ENCODE measurements at regions not wholly inside any gene's neighbourhood (a gene's known extent, or its start where the extent isn't known, plus 50 kb on each side); places are given as distances from the start of the nearest gene placed in this dataset.

- no peak for TF ChIP-seq TAF1 (IDR thresholded peaks at IDR 0.05; ENCODE audit: low read depth)
- TF ChIP-seq CREB1 (IDR thresholded peaks at IDR 0.05; ENCODE audit: low read depth) = no peak
These were observed 460.0 kb downstream of the NTRK2 start for GRCh38 chr9:85129514-85129913.

- TF ChIP-seq YY1 (IDR thresholded peaks at IDR 0.05; ENCODE audit: low read depth) (no peak), USF1 (IDR thresholded peaks at IDR 0.05) (no peak), NFIC (IDR thresholded peaks at IDR 0.05) (no peak), TAF1 (IDR thresholded peaks at IDR 0.05; ENCODE audit: low read depth) (no peak), ZBTB7A (IDR thresholded peaks at IDR 0.05; ENCODE audit: low read depth) (no peak), FOXM1 (IDR thresholded peaks at IDR 0.05; ENCODE audit: borderline replicate concordance, low read depth) (no peak), CREB1 (IDR thresholded peaks at IDR 0.05; ENCODE audit: low read depth) (no peak), EP300 (IDR thresholded peaks at IDR 0.05; ENCODE audit: borderline replicate concordance) (no peak), EGR1 (IDR thresholded peaks at IDR 0.05) (no peak), CEBPB (IDR thresholded peaks at IDR 0.05) (no peak), TEAD4 (IDR thresholded peaks at IDR 0.05) (no peak), RAD21 (IDR thresholded peaks at IDR 0.05; ENCODE audit: low read depth) (no peak)
- TF ChIP-seq, protein P1, sequence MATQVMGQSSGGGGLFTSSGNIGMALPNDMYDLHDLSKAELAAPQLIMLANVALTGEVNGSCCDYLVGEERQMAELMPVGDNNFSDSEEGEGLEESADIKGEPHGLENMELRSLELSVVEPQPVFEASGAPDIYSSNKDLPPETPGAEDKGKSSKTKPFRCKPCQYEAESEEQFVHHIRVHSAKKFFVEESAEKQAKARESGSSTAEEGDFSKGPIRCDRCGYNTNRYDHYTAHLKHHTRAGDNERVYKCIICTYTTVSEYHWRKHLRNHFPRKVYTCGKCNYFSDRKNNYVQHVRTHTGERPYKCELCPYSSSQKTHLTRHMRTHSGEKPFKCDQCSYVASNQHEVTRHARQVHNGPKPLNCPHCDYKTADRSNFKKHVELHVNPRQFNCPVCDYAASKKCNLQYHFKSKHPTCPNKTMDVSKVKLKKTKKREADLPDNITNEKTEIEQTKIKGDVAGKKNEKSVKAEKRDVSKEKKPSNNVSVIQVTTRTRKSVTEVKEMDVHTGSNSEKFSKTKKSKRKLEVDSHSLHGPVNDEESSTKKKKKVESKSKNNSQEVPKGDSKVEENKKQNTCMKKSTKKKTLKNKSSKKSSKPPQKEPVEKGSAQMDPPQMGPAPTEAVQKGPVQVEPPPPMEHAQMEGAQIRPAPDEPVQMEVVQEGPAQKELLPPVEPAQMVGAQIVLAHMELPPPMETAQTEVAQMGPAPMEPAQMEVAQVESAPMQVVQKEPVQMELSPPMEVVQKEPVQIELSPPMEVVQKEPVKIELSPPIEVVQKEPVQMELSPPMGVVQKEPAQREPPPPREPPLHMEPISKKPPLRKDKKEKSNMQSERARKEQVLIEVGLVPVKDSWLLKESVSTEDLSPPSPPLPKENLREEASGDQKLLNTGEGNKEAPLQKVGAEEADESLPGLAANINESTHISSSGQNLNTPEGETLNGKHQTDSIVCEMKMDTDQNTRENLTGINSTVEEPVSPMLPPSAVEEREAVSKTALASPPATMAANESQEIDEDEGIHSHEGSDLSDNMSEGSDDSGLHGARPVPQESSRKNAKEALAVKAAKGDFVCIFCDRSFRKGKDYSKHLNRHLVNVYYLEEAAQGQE (IDR thresholded peaks at IDR 0.05; ENCODE audit: low read depth) = no peak
- TF ChIP-seq, protein P2, sequence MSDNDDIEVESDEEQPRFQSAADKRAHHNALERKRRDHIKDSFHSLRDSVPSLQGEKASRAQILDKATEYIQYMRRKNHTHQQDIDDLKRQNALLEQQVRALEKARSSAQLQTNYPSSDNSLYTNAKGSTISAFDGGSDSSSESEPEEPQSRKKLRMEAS (IDR thresholded peaks at IDR 0.05) = no peak
These were observed 449.6 kb downstream of the NTRK2 start for GRCh38 chr9:85118990-85119755.

DNA sequence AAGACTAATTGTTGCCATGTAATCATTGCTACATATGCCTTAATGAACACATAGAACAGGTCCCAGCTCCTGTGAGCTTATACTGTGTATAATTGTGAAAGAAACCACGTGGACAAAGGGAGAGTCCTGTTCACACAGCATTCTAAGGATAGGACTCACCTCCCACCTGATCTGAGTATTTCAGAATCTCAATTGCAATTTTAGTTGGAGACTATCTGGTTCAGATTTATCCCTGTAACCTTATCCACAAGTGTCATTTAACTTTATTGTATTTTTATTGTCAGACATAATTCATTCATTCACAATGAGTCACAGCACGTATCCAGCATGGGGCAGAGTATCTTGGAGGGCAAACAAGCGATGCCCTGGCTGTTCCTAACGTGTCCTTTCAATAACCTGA lies 448.3 kb downstream of the NTRK2 start:
- TF ChIP-seq TAF1 (IDR thresholded peaks at IDR 0.05; ENCODE audit: low read depth) = no peak
- no peak for TF ChIP-seq ZBTB7A (IDR thresholded peaks at IDR 0.05; ENCODE audit: low read depth)
- TF ChIP-seq, protein P2 (IDR thresholded peaks at IDR 0.05) = no peak
- TF ChIP-seq CEBPB (IDR thresholded peaks at IDR 0.05) = no peak
- TF ChIP-seq, protein P1 (IDR thresholded peaks at IDR 0.05; ENCODE audit: low read depth) = no peak

GRCh38 chr9:85115473-85115872 lies 445.9 kb downstream of the NTRK2 start:
- TF ChIP-seq TAF1 (IDR thresholded peaks at IDR 0.05; ENCODE audit: low read depth) (no peak), NFIC (IDR thresholded peaks at IDR 0.05) (no peak), EP300 (IDR thresholded peaks at IDR 0.05; ENCODE audit: borderline replicate concordance) (no peak), USF1 (IDR thresholded peaks at IDR 0.05) (no peak), CREB1 (IDR thresholded peaks at IDR 0.05; ENCODE audit: low read depth) (no peak), TEAD4 (IDR thresholded peaks at IDR 0.05) (no peak), EGR1 (IDR thresholded peaks at IDR 0.05) (no peak), YY1 (IDR thresholded peaks at IDR 0.05; ENCODE audit: low read depth) (no peak), ZBTB7A (IDR thresholded peaks at IDR 0.05; ENCODE audit: low read depth) (no peak), RAD21 (IDR thresholded peaks at IDR 0.05; ENCODE audit: low read depth) (no peak)
- TF ChIP-seq, protein P1 (IDR thresholded peaks at IDR 0.05; ENCODE audit: low read depth) = no peak

- TF ChIP-seq, protein P2 (IDR thresholded peaks at IDR 0.05) = no peak
- no peak for TF ChIP-seq YY1 (IDR thresholded peaks at IDR 0.05; ENCODE audit: low read depth)
- no peak for TF ChIP-seq TAF1 (IDR thresholded peaks at IDR 0.05; ENCODE audit: low read depth)
- TF ChIP-seq ZBTB7A (IDR thresholded peaks at IDR 0.05; ENCODE audit: low read depth) = no peak
- TF ChIP-seq EGR1 (IDR thresholded peaks at IDR 0.05) = no peak
- no peak for TF ChIP-seq CEBPB (IDR thresholded peaks at IDR 0.05)
- no peak for TF ChIP-seq NFIC (IDR thresholded peaks at IDR 0.05)
- TF ChIP-seq, protein P1 (IDR thresholded peaks at IDR 0.05; ENCODE audit: low read depth) = no peak
- no peak for TF ChIP-seq TEAD4 (IDR thresholded peaks at IDR 0.05)
These were observed 445.3 kb downstream of the NTRK2 start for GRCh38 chr9:85114799-85115198.

All from Ishikawa (cell line).